ENCODE measurements at regions not wholly inside any gene's neighbourhood (a gene's known extent, or its start where the extent isn't known, plus 50 kb on each side); places are given as distances from the start of the nearest gene placed in this dataset.

GRCh38 chr9:17894501-17895160 is 315.8 kb downstream of the SH3GL2 start:
- DNase-seq: peak; percentile 17

DNA sequence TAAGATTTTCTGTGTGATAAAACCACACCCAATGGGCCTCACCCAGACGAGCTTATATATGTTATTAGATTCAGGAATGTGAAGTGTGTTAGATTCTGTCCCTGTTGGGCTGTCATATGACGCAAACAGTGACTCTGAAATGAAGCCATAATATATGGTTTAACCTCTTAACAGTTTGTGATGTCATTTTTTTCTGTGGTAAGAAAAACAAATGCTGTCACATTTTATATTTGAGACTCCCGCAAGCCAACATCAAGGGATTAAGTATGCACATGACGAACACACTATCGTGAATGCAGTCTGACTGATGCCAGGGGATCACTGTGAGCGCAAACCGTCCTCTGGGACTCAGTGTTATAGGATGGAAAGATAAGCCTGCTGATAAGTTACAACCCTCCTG is 321.7 kb downstream of the SH3GL2 start:
- no peak for DNase-seq

GRCh38 chr9:17905366-17905765 is 326.5 kb downstream of the SH3GL2 start:
- no peak for DNase-seq

DNA sequence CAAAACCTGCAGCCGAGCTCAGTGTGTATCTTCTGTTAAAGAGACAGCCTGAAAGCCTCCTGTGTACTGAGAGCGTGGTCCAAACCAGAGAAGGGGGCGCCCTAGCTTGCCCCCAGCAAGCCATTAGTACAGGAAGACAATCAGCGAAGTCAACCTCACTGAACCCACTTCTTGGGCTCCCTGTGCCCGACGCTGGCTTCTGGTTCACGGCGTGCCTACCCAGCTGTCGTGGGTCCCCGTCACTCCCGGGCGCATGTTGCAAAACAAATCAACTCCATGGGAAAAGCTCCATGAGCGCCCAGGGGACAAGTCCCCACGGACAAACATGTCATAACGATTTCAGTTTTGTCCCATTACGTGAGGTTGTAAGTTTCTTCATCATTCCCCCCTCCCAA is 326.9 kb downstream of the SH3GL2 start:
- DNase-seq: peak; percentile 14

DNA sequence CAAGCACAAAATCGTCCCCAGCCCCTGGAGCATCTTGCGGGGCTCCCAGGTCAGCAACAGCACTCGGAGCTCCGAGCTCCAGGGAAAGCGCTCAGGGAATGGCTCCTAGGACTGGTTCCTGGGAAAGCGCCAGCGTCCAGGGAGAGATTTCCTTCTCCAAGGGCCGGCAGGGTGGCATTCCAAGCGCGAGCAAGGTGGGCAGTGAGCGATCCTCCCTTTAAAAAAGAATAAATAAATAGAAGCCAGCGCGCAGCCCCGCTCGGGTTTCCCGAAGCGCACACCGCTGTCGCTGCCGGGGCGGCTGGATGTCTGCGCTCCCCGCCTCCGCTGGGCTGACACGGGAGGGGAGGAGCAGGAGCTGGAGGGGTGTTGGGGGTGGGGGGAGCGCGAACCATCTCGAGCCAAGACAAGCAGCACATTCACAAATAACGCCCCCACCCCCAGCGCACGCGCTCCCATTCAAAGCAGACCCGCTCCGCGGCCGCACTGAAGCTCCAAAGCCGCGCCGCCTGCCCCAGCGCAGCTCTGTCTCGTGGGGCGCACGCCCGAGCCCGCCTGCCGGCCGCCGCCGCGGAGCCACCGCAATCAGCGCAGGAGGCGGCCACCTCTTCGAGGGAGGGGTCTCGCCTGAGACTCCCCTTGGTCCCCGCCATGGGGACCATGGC is 327.4 kb downstream of the SH3GL2 start:
- peak; percentile 53 for DNase-seq

DNA sequence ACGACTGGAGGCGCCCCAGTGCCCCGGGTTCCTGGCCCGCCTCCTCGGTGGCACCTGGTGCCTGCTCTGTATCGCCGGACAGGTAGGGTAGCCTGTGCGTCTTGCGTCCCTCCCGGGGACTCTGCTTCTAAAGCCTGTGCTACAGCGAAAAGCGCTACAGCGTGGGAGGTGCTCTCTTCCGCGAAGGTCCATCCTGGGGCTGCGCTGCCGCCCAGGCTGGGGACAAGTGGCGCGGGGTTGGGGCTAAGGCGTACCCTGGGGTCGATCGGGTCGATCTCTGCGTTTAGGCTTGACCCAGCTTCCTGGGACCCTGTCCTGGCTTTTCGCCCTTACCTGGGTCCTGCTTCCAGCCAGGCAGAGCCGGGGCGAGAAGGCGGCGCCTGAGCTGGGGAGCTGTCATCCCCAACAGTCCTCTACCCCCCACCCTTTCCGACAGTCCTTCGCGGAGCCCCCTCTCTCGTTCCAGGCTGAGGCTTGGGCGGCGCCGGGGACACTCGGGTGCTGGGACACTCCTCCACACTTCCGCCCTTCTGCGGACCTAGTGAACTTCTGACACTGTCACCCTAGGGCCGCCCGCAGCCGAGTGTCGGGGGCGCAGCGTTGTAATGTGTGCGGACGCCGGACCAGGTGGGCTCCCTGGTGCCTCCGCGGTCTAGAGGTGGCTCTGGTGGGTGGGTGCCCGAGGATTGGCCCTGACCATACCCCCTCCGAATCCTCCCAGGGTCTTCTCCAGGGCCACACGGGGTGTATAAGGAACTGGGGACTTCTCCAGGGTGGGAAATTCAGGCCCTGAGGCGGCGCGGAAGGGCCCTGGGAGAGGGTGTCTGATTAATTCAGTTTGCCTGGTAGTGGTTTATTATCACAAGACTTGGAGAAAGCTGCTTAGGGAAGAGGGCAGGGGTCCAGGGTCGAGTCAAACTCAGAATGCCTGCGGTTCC is 328.2 kb downstream of the SH3GL2 start:
- no peak for DNase-seq

DNA sequence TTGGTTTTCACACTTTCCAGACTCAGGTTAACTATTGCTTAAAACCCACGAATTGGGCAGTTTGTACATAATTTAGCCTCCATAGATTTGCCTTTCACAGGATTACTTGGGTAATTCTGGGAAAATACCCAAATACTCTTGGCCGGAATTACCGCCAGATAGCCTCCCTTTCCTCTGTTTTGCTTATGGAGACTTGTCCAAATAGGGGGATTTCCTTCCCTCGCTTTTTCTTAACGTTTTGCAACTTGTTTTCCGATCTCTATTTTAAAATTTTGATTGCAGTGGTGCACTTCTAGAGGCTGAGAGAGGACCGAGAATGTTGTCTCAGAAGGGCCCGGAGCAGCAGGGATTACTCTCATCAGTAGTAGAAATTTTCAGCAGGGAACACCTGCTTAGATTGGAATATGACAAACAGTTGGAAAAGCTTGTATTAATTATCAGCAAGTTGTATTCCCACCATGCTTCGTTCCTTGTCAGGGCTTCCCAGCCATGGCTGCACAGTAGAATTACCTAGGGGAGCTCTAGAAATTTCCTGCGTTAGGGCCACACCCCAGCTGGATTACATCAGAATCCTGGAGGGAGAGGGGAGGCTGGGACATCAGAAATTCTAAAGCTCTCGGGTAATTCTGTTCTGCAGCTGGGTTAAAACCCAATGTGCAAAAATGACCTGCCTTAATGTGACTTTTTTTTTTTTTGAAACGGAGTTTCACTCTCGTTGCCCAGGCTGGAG is 329.1 kb downstream of the SH3GL2 start:
- no peak for DNase-seq

DNA sequence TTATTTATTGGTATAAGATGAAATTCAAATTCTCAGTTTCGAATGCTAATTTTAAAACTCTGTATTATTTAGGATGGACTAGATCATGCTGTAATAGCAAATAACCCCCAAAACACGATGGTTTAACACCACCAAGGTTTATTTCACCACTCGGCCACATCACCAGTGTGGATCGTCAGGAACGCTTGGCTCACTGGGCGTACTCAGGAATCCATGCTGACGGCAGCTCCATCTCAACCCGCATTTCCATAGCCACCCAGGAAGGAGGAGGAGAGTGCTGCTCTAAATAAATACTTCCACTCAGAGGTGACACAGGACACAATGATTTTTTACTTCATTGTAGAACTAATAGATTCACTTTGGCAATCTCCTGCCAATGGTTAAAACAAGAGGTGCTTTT is 347.4 kb downstream of the SH3GL2 start:
- DNase-seq: no peak

DNA sequence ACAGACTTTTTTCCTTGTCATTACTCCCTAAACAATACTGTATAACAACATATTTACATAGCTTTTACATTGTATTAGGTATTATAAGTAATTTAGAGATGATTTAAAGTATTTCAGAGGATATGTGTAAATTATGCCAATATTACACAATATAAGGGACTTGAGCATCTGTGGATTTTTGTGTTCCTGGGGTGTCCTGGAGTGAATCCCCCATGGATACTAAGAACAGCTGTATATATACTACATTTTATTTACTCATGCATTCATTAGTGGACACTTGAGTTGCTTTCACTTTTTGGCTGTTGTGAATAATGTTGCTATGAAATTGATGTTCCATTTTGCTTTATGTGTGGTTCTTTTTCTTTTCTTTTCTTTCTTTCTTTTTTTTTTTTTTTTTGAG is 348.8 kb downstream of the SH3GL2 start:
- no peak for DNase-seq

DNA sequence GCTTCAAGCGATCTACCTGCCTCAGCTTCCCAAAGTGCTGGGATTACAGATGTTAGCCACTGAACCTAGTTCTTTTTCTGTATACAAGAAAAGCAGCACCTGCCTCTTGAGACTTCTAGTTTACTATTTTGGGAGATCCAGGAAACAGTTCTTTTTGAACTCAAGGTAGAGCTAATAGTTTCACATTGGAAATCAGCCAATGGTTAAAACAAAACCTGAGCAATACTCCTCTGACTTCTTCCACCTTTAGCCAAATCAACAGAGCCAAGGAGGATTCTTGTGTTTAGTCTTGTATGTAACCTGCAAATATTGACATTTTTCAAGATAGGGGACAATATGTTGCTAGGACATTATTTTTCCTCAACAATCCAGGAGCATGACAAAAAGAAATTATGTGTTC is 349.4 kb downstream of the SH3GL2 start:
- DNase-seq: no peak

- DNase-seq: no peak
Measured at GRCh38 chr9:17928768-17929167, 349.9 kb downstream of the SH3GL2 start.

- no peak for DNase-seq
Measured at GRCh38 chr9:17929506-17929905, 350.6 kb downstream of the SH3GL2 start.

- DNase-seq: no peak
Measured at GRCh38 chr9:17930071-17930470, 351.2 kb downstream of the SH3GL2 start.

GRCh38 chr9:17936365-17936764 is 357.5 kb downstream of the SH3GL2 start:
- no peak for DNase-seq

GRCh38 chr9:17938035-17938655 is 359.3 kb downstream of the SH3GL2 start:
- no peak for DNase-seq

DNA sequence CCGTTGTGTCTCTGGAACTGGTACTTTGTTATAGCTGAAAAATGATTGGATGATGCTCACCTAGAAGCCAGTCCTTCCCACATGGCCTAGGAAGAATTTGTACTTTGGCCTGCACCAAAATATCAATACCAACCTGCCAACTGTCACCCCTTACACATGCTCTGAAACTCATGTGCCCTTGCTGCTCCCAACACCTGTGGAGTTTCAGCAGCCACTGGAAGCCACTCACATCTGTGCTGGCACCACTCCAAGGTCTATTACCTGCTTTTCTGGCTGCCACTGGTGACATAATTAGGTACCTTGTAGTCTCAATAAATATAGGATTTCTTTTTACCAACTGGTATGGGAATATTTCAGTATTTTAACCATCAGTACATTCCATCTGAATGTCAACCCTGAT is 363.6 kb downstream of the SH3GL2 start:
- DNase-seq: no peak

DNA sequence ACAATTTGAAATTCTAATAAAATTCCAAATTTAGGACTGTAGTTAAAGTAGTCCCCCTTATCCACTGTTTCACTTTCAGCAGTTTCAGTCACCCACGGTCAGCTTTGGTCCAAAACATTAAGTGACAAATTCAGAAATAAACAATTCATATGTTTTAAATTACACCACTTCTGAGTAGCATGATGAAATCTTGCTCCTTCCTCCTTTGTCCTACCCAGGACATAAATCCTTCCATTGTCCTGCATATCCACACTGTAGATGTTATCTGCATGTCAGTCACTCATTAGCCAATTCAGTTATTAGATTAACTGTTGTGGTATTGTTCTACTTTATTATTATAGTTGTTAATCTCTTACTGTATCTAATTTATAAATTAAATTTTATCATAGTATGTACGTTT is 376.5 kb downstream of the SH3GL2 start:
- no peak for DNase-seq

DNA sequence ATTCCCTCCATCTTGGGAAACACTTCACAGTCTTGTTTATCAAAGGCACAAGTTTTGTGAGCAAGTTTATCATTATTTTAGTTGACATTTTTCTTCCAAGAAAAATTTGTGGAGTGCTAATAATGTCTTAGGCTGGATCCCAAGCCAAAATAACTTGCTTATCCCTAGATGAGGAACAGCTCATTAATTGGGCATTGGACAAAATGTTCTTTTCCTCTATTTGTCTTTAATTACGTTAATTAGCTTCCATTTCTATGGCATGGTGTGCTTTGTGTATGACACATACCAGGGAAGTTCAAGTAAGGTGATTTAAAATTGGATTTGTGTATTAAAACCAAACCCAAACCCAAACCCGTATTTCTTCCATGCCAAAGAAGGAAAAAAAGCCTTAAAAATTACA is 379.5 kb downstream of the SH3GL2 start:
- no peak for DNase-seq

DNA sequence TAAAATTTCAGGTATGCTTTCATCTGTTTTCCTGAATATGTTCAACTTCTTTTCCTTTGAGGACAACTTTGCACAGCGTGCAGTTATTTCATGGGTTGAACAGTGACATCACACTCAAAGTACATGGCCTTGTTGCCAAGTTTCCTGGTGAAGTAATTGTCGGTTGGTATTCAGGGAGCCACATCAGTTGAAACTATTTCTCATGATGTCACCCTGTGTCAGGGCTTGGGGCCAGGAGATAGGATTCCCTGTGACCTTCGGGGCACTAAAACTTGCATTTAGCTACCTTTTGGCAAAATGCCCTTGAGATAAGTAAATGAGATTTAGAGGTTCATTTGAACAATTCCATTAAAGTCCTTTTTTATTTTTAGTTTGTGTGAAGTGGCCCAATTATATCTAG is 383.9 kb downstream of the SH3GL2 start:
- no peak for DNase-seq

DNA sequence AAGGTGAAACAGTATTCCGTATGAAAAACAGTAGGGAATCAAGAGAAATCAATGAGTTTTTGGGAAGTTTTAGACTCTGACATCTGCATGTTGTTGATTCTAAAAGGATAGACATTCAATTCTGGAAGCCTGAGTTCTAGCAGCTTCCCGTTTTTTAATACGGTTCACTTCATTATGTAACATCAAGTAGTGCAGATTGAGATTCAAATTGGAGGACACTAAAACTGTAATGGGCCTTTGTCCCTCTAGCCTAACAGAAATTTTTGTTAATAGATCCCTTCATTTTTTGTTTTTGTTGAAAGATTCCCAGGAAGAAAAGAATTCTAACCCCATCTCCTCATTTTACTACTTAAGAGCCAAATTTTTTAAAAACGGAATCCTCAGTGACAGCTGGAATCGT is 384.6 kb downstream of the SH3GL2 start:
- DNase-seq: no peak

DNA sequence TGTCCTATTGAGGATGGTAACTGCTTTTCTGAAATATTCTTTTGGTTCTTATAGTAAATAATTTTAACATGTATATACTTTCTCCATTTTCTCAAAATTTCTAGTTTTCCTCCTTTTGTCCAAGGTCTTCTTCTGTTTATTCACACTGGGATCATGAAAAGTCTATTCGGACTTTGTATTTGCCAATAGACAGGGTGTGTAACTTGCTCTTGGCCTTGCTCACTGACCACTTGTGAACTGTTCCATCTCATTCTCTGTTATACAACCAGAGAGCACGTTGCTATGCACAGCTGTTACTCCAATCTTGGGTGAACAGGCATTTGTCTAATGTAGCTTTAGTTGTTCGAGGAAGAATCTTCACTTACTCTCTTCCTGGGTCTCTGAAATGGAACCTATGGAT is 388.9 kb downstream of the SH3GL2 start:
- DNase-seq: no peak

GRCh38 chr9:17969232-17969631 is 390.4 kb downstream of the SH3GL2 start:
- DNase-seq: no peak

- DNase-seq: no peak
Measured at GRCh38 chr9:17970277-17970676, 391.4 kb downstream of the SH3GL2 start.
